OCI-LY1 (cell line): ENCODE measurements at regions not wholly inside any gene's neighbourhood (a gene's known extent, or its start where the extent isn't known, plus 50 kb on each side); places are given as distances from the start of the nearest gene placed in this dataset.

ENCODE experiments used
- CTCF ChIP-seq: fragments of 200-600 bp; sonication (generic), shearing (Covaris generic); IDR thresholded peaks from 2 replicates; pipeline ENCODE4 v1.5.1; 2017; ENCODE audit warnings: mild to moderate bottlenecking, antibody characterized with exemption, low read length, moderate library complexity, mixed read lengths
- EZH2 ChIP-seq: fragments of 200-600 bp; sonication (generic), shearing (Covaris generic); IDR thresholded peaks from 2 replicates; pipeline ENCODE4 v1.8.0; 2017; ENCODE audit warnings: borderline replicate concordance, mixed run types, mild to moderate bottlenecking, antibody characterized with exemption, low read length, moderate library complexity, mixed read lengths

- TF ChIP-seq CTCF (no peak), EZH2 (no peak)
Observed at GRCh38 chr4:81353861-81354260, 117.8 kb downstream of the RASGEF1B start.
